Loucy (cell line): ENCODE measurements at regions not wholly inside any gene's neighbourhood (a gene's known extent, or its start where the extent isn't known, plus 50 kb on each side); places are given as distances from the start of the nearest gene placed in this dataset.

Source experiments
- H2AFZ ChIP-seq: fragments of 200-600 bp; sonication (generic); 2 replicates; pipeline ENCODE4 v1.6.0; 2016; ENCODE audit warnings: antibody characterized with exemption, mild to moderate bottlenecking, low read length, moderate library complexity
- H3F3A ChIP-seq: fragments of 200-600 bp; 2 replicates; pipeline ENCODE4 v1.6.0; 2016; ENCODE audit warnings: antibody characterized with exemption, low read depth, mild to moderate bottlenecking
- H3K27me3 ChIP-seq: fragments of 200-600 bp; sonication (generic); 2 replicates; pipeline ENCODE4 v1.6.1; 2014; ENCODE audit warnings: low read length, mild to moderate bottlenecking; ENCODE audit not compliant: insufficient read depth, poor library complexity, severe bottlenecking
- H3K36me3 ChIP-seq: fragments of 200-600 bp; sonication (generic); 2 replicates; pipeline ENCODE4 v1.6.1; 2016; ENCODE audit warnings: low read length; ENCODE audit not compliant: insufficient read depth
- H3K4me1 ChIP-seq: fragments of 200-600 bp; sonication (generic); 2 replicates; pipeline ENCODE4 v1.5.1; 2014; ENCODE audit warnings: low read length, mild to moderate bottlenecking; ENCODE audit not compliant: insufficient read depth, poor library complexity, severe bottlenecking
- H3K4me2 ChIP-seq: fragments of 200-600 bp; sonication (generic); 2 replicates; pipeline ENCODE4 v1.6.0; 2014; ENCODE audit warnings: antibody characterized with exemption, low read length, low read depth, mild to moderate bottlenecking; ENCODE audit not compliant: poor library complexity, severe bottlenecking
- H3K4me3 ChIP-seq: fragments of 200-600 bp; sonication (generic); 2 replicates; pipeline ENCODE4 v1.5.1; 2014; ENCODE audit warnings: low read length, mild to moderate bottlenecking, mixed read lengths; ENCODE audit not compliant: poor library complexity, severe bottlenecking
- H3K79me2 ChIP-seq: fragments of 200-600 bp; sonication (generic); 2 replicates; pipeline ENCODE4 v1.6.1; 2014; ENCODE audit warnings: low read length; ENCODE audit not compliant: insufficient read depth
- H3K9ac ChIP-seq: fragments of 200-600 bp; sonication (generic); 2 replicates; pipeline ENCODE4 v1.6.0; 2014; ENCODE audit warnings: mild to moderate bottlenecking, low read depth, low read length, moderate library complexity; ENCODE audit not compliant: poor library complexity, severe bottlenecking
- H3K9me2 ChIP-seq: fragments of 200-600 bp; sonication (generic); replicated peaks from 2 replicates; pipeline ENCODE4 v1.6.1; 2016; ENCODE audit warnings: low read depth, low read length, mixed read lengths
- H3K9me3 ChIP-seq: fragments of 200-600 bp; sonication (generic); 2 replicates; pipeline ENCODE4 v1.6.1; 2014; ENCODE audit warnings: mild to moderate bottlenecking, antibody characterized with exemption, low read length, low read depth; ENCODE audit not compliant: insufficient read depth
- H4K20me1 ChIP-seq: fragments of 200-600 bp; sonication (generic); 2 replicates; pipeline ENCODE4 v1.6.0; 2014; ENCODE audit warnings: antibody characterized with exemption, low read length, mild to moderate bottlenecking; ENCODE audit not compliant: insufficient read depth, poor library complexity, severe bottlenecking
- CTCF ChIP-seq: fragments of 200-600 bp; sonication (generic); conservative IDR thresholded peaks from 2 replicates; pipeline ENCODE4 v1.5.1; 2014; ENCODE audit warnings: mild to moderate bottlenecking, antibody characterized with exemption, low read length
- EZH2phosphoT487 ChIP-seq: fragments of 200-600 bp; IDR thresholded peaks from 2 replicates; pipeline ENCODE4 v1.6.1; 2018; ENCODE audit warnings: antibody characterized with exemption, mild to moderate bottlenecking, moderate library complexity, borderline replicate concordance

- no peaks in the 10 kb centered on the region for H3K9me3 ChIP-seq
- H3K27me3 ChIP-seq = no peaks in the 10 kb centered on the region
- no peaks in the 10 kb centered on the region for H3K9me2 ChIP-seq
- no peak for TF ChIP-seq CTCF
- TF ChIP-seq EZH2phosphoT487 = no peak
- H3K4me3 ChIP-seq = no peak overlapping the region
- H3F3A ChIP-seq = peaks cover 2% of the 10 kb centered on the region; the same call in 1 of the 2 replicates
- peaks cover 19% of the 10 kb centered on the region for H3K4me1 ChIP-seq
- no peaks in the 10 kb centered on the region for H3K79me2 ChIP-seq
- H2AFZ ChIP-seq = no peak overlapping the region
- no peaks in the 10 kb centered on the region for H4K20me1 ChIP-seq
- H3K9ac ChIP-seq = no peak overlapping the region
- no peaks in the 10 kb centered on the region for H3K36me3 ChIP-seq
- no peak overlapping the region for H3K4me2 ChIP-seq
Measured at GRCh38 chr16:86991679-86992078, 325.5 kb downstream of the C16orf95 start.

- Histone ChIP-seq H3K9me2 (no peaks in the 10 kb centered on the region), H4K20me1 (no peaks in the 10 kb centered on the region), H3K4me3 (no peak overlapping the region), H3F3A (no peaks in the 10 kb centered on the region; the same call in 1 of the 2 replicates), H3K9me3 (no peaks in the 10 kb centered on the region), H3K27me3 (no peaks in the 10 kb centered on the region), H3K79me2 (no peaks in the 10 kb centered on the region), H3K9ac (no peak overlapping the region), H3K36me3 (no peaks in the 10 kb centered on the region), H3K4me1 (peaks cover 19% of the 10 kb centered on the region), H2AFZ (no peak overlapping the region), H3K4me2 (no peak overlapping the region)
- TF ChIP-seq CTCF (no peak), EZH2phosphoT487 (no peak)
Measured at GRCh38 chr16:86992587-86992986, 324.6 kb downstream of the C16orf95 start.

- Histone ChIP-seq H3K27me3 (no peaks in the 10 kb centered on the region), H3K9me3 (no peaks in the 10 kb centered on the region), H3K9ac (no peak overlapping the region), H3K79me2 (no peaks in the 10 kb centered on the region), H3K4me3 (no peak overlapping the region), H3F3A (no peaks in the 10 kb centered on the region), H4K20me1 (no peaks in the 10 kb centered on the region), H3K36me3 (no peaks in the 10 kb centered on the region), H2AFZ (no peak overlapping the region), H3K4me2 (no peak overlapping the region), H3K4me1 (peaks cover 19% of the 10 kb centered on the region), H3K9me2 (no peaks in the 10 kb centered on the region)
- TF ChIP-seq CTCF = no peak
- TF ChIP-seq EZH2phosphoT487 = no peak
Measured at GRCh38 chr16:86993426-86994110, 323.6 kb downstream of the C16orf95 start.
